ENCODE measurements at regions not wholly inside any gene's neighbourhood (a gene's known extent, or its start where the extent isn't known, plus 50 kb on each side); places are given as distances from the start of the nearest gene placed in this dataset.

DNA sequence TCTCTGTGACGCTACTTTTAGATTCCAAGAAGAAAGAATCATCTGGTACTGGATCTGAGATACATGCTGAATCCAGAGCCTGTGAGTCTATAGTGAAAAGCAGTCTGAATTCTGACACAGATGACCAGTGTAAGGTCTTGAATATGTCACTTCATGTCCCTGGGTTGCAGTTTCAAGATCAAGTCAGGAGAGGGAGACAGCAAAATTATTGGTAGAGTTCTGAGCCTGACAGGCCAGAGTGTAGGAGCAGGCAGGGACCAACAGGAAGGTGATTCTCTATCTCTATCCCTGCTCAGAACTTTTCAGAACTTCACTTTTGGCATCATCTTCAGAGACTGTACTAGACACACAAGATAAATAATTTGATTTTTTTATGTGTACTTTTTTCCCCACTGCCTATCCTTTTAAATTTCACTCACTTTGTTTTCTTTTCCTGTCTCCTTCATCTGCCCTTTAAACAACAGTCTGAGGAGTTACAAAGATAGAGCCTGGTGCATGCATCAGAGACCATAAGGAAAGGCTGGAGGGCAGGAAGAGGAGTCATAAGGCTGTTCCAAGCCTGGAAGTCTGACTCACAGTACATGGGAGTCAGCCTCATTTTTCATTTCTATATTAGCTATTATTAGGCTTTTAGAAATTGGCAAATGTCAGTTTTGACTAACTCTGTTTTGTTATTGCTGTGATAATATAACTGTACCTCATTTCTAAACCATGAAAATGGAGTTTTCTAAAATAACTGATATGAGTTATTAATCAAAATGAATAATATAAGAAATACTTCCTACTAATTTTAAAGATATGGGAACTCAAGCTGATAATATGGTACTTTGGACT, 120.2 kb upstream of the TMEM229A start:
- Histone ChIP-seq H3K4me1 (no peaks in the 10 kb centered on the region), H3K4me3 (ENCODE audit: low read depth, low read length) (no peak overlapping the region), H3K36me3 (ENCODE audit: control insufficient read depth, insufficient read depth, low read length) (no peaks in the 10 kb centered on the region), H3K9me3 (no peaks in the 10 kb centered on the region), H3K27me3 (replicated peaks; ENCODE audit: control insufficient read depth, insufficient read depth, low read length) (no peaks in the 10 kb centered on the region)
- peak in 1 of 2 experiments; percentile 49 for DNase-seq
- CTCF ChIA-PET = no interaction called here
- no peaks in the 10 kb centered on the region for H3K4me1 Mint-ChIP-seq (ENCODE audit: low read depth, unreplicated experiment)
- POLR2A ChIA-PET = no interaction called here
- no TSS peak for BruUV-seq (replicated peaks)
- intact Hi-C loops (cut with micrococcal nuclease; ENCODE audit: unreplicated experiment) = loop anchor here (1.0 to 5.0 kb wide), 3 partner anchors 186 to 689 kb away; no protein-coding TSS in a partner anchor
- no peak overlapping the region for H3K4me3 Mint-ChIP-seq (ENCODE audit: unreplicated experiment)
- H3K27me3 Mint-ChIP-seq (ENCODE audit: insufficient read depth, unreplicated experiment) = peaks cover 3% of the 10 kb centered on the region
- no peak overlapping the region for H3K27ac Mint-ChIP-seq (ENCODE audit: unreplicated experiment)
- TF ChIP-seq, protein P1, sequence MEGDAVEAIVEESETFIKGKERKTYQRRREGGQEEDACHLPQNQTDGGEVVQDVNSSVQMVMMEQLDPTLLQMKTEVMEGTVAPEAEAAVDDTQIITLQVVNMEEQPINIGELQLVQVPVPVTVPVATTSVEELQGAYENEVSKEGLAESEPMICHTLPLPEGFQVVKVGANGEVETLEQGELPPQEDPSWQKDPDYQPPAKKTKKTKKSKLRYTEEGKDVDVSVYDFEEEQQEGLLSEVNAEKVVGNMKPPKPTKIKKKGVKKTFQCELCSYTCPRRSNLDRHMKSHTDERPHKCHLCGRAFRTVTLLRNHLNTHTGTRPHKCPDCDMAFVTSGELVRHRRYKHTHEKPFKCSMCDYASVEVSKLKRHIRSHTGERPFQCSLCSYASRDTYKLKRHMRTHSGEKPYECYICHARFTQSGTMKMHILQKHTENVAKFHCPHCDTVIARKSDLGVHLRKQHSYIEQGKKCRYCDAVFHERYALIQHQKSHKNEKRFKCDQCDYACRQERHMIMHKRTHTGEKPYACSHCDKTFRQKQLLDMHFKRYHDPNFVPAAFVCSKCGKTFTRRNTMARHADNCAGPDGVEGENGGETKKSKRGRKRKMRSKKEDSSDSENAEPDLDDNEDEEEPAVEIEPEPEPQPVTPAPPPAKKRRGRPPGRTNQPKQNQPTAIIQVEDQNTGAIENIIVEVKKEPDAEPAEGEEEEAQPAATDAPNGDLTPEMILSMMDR (IDR thresholded peaks at IDR 0.05; ENCODE audit: insufficient read depth in 1 of 2, low read depth in 1 of 2, low read length in 1 of 2, severe bottlenecking in 1 of 2, unreplicated experiment in 1 of 2) = peak; percentile 46 to 53
- H3K9me3 Mint-ChIP-seq (ENCODE audit: unreplicated experiment) = no peaks in the 10 kb centered on the region
- no peaks in the 10 kb centered on the region for H3K36me3 Mint-ChIP-seq (ENCODE audit: insufficient read depth, unreplicated experiment)

DNA sequence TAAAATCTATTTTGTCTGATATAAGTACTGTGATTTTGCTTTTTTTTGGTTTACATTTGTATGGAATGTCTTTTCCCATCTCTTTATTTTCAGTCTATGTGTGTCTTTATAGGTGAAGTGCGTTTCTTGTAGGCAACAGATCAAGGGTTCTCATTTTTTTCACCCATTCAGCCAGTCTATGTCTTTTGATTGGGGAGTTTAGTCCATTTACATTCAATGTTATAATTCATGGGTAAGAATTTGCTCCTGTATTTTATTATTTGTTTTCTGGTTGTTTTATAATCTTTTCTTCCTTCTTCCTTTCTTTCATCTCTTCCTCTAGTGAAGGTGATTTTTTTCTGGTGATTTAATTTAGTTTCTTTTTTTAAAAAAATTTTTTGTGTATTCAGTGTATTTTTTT, 104.8 kb upstream of the TMEM229A start:
- no peak for DNase-seq
- TF ChIP-seq, protein P1 (IDR thresholded peaks at IDR 0.05; ENCODE audit: insufficient read depth in 1 of 2, low read depth in 1 of 2, low read length in 1 of 2, severe bottlenecking in 1 of 2, unreplicated experiment in 1 of 2) = no peak
- CTCF ChIA-PET = no interaction called here
- H3K27me3 Mint-ChIP-seq (ENCODE audit: insufficient read depth, unreplicated experiment) = no peaks in the 10 kb centered on the region
- no peaks in the 10 kb centered on the region for H3K36me3 Mint-ChIP-seq (ENCODE audit: insufficient read depth, unreplicated experiment)
- intact Hi-C loops (cut with micrococcal nuclease; ENCODE audit: unreplicated experiment) = no loop called here
- H3K4me1 Mint-ChIP-seq (ENCODE audit: low read depth, unreplicated experiment) = peaks cover 4% of the 10 kb centered on the region
- no peak overlapping the region for H3K27ac Mint-ChIP-seq (ENCODE audit: unreplicated experiment)
- Histone ChIP-seq H3K36me3 (ENCODE audit: control insufficient read depth, insufficient read depth, low read length) (no peaks in the 10 kb centered on the region), H3K4me3 (ENCODE audit: low read depth, low read length) (no peak overlapping the region), H3K4me1 (no peaks in the 10 kb centered on the region), H3K27me3 (replicated peaks; ENCODE audit: control insufficient read depth, insufficient read depth, low read length) (no peaks in the 10 kb centered on the region), H3K9me3 (no peaks in the 10 kb centered on the region)
- no peak overlapping the region for H3K4me3 Mint-ChIP-seq (ENCODE audit: unreplicated experiment)
- POLR2A ChIA-PET = no interaction called here
- peaks cover 33% of the 10 kb centered on the region for H3K9me3 Mint-ChIP-seq (ENCODE audit: unreplicated experiment)
- BruUV-seq (replicated peaks) = no TSS peak

DNA sequence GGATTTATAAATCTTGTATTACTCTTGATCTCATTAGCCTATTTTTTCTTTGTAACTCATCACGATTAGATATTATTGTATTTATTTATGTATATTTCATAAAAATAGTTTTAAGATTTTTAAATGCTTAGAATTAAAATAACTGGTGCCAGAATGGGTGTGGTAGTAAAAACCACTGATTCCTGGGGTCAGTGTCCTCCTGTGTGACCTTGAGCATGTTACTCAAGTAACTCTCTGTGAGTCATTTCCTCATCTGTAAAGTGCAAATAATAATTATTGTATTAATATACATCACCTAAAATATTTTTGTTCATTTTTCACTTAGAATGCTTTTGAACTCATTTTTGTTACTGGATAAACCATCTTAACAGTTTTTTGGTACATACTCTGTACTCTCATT, 91.3 kb upstream of the TMEM229A start:
- ChIA-PET CTCF (no interaction called here), POLR2A (no interaction called here)
- no peak overlapping the region for H3K4me3 Mint-ChIP-seq (ENCODE audit: unreplicated experiment)
- H3K27me3 ChIP-seq (replicated peaks; ENCODE audit: control insufficient read depth, insufficient read depth, low read length) = no peaks in the 10 kb centered on the region
- H3K27me3 Mint-ChIP-seq (ENCODE audit: insufficient read depth, unreplicated experiment) = no peaks in the 10 kb centered on the region
- no peaks in the 10 kb centered on the region for H3K36me3 Mint-ChIP-seq (ENCODE audit: insufficient read depth, unreplicated experiment)
- H3K4me1 ChIP-seq = no peaks in the 10 kb centered on the region
- intact Hi-C loops (cut with micrococcal nuclease; ENCODE audit: unreplicated experiment) = no loop called here
- H3K9me3 Mint-ChIP-seq (ENCODE audit: unreplicated experiment) = no peaks in the 10 kb centered on the region
- no peaks in the 10 kb centered on the region for H3K9me3 ChIP-seq
- DNase-seq = no peak
- TF ChIP-seq, protein P1 (IDR thresholded peaks at IDR 0.05; ENCODE audit: insufficient read depth in 1 of 2, low read depth in 1 of 2, low read length in 1 of 2, severe bottlenecking in 1 of 2, unreplicated experiment in 1 of 2) = no peak
- no peak overlapping the region for H3K4me3 ChIP-seq (ENCODE audit: low read depth, low read length)
- H3K4me1 Mint-ChIP-seq (ENCODE audit: low read depth, unreplicated experiment) = no peaks in the 10 kb centered on the region
- no TSS peak for BruUV-seq (replicated peaks)
- no peaks in the 10 kb centered on the region for H3K36me3 ChIP-seq (ENCODE audit: control insufficient read depth, insufficient read depth, low read length)
- no peak overlapping the region for H3K27ac Mint-ChIP-seq (ENCODE audit: unreplicated experiment)

All from Caco-2 (cell line).